ENCODE measurements at regions not wholly inside any gene's neighbourhood (a gene's known extent, or its start where the extent isn't known, plus 50 kb on each side); places are given as distances from the start of the nearest gene placed in this dataset.

DNA sequence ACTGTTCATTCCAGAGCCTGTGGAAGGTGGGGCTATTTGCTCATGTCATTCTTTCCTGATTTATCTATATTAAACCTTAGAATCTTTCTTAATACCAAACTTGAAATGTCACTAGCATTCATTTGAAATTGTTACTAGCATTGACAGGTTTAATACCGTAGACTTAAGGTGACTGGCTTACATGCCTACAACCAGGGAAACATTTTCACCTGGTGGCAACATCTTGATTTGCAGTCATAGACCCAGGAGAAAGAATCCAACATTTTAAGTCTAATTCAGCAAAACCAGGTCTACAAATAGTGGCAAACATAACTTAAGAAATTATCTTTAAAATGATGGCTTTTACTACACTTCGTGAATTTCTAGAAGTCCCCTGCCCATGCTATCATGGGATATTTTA, 353.7 kb downstream of the HTR7 start:
- no peak overlapping the region for H3K4me3 ChIP-seq (ENCODE audit: low read depth in 1 of 3, low read length in 3 of 3)
- TF ChIP-seq JUND (IDR thresholded peaks at IDR 0.05), result no peak
- TF ChIP-seq, protein P1, sequence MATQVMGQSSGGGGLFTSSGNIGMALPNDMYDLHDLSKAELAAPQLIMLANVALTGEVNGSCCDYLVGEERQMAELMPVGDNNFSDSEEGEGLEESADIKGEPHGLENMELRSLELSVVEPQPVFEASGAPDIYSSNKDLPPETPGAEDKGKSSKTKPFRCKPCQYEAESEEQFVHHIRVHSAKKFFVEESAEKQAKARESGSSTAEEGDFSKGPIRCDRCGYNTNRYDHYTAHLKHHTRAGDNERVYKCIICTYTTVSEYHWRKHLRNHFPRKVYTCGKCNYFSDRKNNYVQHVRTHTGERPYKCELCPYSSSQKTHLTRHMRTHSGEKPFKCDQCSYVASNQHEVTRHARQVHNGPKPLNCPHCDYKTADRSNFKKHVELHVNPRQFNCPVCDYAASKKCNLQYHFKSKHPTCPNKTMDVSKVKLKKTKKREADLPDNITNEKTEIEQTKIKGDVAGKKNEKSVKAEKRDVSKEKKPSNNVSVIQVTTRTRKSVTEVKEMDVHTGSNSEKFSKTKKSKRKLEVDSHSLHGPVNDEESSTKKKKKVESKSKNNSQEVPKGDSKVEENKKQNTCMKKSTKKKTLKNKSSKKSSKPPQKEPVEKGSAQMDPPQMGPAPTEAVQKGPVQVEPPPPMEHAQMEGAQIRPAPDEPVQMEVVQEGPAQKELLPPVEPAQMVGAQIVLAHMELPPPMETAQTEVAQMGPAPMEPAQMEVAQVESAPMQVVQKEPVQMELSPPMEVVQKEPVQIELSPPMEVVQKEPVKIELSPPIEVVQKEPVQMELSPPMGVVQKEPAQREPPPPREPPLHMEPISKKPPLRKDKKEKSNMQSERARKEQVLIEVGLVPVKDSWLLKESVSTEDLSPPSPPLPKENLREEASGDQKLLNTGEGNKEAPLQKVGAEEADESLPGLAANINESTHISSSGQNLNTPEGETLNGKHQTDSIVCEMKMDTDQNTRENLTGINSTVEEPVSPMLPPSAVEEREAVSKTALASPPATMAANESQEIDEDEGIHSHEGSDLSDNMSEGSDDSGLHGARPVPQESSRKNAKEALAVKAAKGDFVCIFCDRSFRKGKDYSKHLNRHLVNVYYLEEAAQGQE (IDR thresholded peaks at IDR 0.05), result no peak
- TF ChIP-seq, protein P2, sequence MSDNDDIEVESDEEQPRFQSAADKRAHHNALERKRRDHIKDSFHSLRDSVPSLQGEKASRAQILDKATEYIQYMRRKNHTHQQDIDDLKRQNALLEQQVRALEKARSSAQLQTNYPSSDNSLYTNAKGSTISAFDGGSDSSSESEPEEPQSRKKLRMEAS (IDR thresholded peaks at IDR 0.05), result no peak
- TF ChIP-seq HNF4G (IDR thresholded peaks at IDR 0.05), result no peak
- 77% methylated on average over 2 of the region's 2 CpGs for WGBS
- no peaks in the 10 kb centered on the region for H3K4me1 ChIP-seq (ENCODE audit: control insufficient read depth in 4 of 4, insufficient read depth in 4 of 4, low read length in 3 of 4)
- no peak overlapping the region for H3K27ac ChIP-seq (ENCODE audit: low read depth in 1 of 2, low read length in 2 of 2)
- H3K9me3 ChIP-seq (ENCODE audit: control insufficient read depth in 4 of 4, low read length in 3 of 4), result no peaks in the 10 kb centered on the region
- H3K36me3 ChIP-seq (ENCODE audit: control insufficient read depth in 4 of 4, insufficient read depth in 3 of 4, low read depth in 1 of 4, low read length in 3 of 4), result no peaks in the 10 kb centered on the region
- DNase-seq (ENCODE audit: low spot score), result no peak
- no peaks in the 10 kb centered on the region for H3K27me3 ChIP-seq (ENCODE audit: control insufficient read depth in 4 of 4, insufficient read depth in 4 of 4, low read length in 3 of 4)
- no peak overlapping the region for H3K9ac ChIP-seq (ENCODE audit: low read depth in 1 of 2, low read length in 2 of 2)

DNA sequence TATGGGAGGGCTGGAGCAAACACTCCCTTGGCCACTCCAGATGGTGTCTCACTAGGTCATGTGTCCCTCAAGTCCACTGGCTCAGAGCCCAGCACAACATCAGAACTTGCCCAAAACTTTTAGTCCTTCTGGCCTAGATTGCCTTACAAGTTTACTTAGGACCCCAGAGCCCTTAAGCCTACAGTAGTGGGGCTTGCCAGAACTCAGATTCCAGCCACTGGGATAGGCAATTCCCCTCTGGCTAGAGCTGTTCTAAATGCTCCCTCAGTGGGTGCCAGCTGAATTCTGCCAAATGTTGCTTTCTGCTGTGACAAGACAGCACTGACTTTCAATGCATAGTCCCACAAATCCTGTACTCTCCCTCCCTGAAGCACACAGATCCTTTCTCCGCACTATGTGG, 331.1 kb downstream of the HTR7 start:
- no peaks in the 10 kb centered on the region for H3K4me1 ChIP-seq (ENCODE audit: control insufficient read depth in 4 of 4, insufficient read depth in 4 of 4, low read length in 3 of 4)
- H3K9me3 ChIP-seq (ENCODE audit: control insufficient read depth in 4 of 4, low read length in 3 of 4), result peaks cover 0 to 5% (median 0%) of the 10 kb centered on the region in 4 donors
- no peak for TF ChIP-seq RXRA (IDR thresholded peaks at IDR 0.05)
- TF ChIP-seq RAD21 (IDR thresholded peaks at IDR 0.05), result no peak
- no peak for TF ChIP-seq ZBTB33 (IDR thresholded peaks at IDR 0.05)
- TF ChIP-seq GABPA (IDR thresholded peaks at IDR 0.05 in 1 of 2, conservative IDR thresholded peaks at IDR 0.05 in 1 of 2), result no peak
- no peak for TF ChIP-seq ATF3 (IDR thresholded peaks at IDR 0.05)
- TF ChIP-seq, protein P3, sequence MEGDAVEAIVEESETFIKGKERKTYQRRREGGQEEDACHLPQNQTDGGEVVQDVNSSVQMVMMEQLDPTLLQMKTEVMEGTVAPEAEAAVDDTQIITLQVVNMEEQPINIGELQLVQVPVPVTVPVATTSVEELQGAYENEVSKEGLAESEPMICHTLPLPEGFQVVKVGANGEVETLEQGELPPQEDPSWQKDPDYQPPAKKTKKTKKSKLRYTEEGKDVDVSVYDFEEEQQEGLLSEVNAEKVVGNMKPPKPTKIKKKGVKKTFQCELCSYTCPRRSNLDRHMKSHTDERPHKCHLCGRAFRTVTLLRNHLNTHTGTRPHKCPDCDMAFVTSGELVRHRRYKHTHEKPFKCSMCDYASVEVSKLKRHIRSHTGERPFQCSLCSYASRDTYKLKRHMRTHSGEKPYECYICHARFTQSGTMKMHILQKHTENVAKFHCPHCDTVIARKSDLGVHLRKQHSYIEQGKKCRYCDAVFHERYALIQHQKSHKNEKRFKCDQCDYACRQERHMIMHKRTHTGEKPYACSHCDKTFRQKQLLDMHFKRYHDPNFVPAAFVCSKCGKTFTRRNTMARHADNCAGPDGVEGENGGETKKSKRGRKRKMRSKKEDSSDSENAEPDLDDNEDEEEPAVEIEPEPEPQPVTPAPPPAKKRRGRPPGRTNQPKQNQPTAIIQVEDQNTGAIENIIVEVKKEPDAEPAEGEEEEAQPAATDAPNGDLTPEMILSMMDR (IDR thresholded peaks at IDR 0.05; ENCODE audit: low read depth, low read length, missing input control), result no peak
- TF ChIP-seq FOXA2 (IDR thresholded peaks at IDR 0.05), result no peak
- no peak for TF ChIP-seq YY1 (IDR thresholded peaks at IDR 0.05)
- H3K9ac ChIP-seq (ENCODE audit: low read depth in 1 of 2, low read length in 2 of 2), result no peak overlapping the region
- H3K4me3 ChIP-seq (ENCODE audit: low read depth in 1 of 3, low read length in 3 of 3), result no peak overlapping the region
- no peaks in the 10 kb centered on the region for H3K27me3 ChIP-seq (ENCODE audit: control insufficient read depth in 4 of 4, insufficient read depth in 4 of 4, low read length in 3 of 4)
- WGBS, result 85% methylated on average over 1 of the region's 1 CpG
- DNase-seq (ENCODE audit: low spot score), result no peak
- no peak overlapping the region for H3K27ac ChIP-seq (ENCODE audit: low read depth in 1 of 2, low read length in 2 of 2)
- no peaks in the 10 kb centered on the region for H3K36me3 ChIP-seq (ENCODE audit: control insufficient read depth in 4 of 4, insufficient read depth in 3 of 4, low read depth in 1 of 4, low read length in 3 of 4)
